ENCODE measurements at regions not wholly inside any gene's neighbourhood (a gene's known extent, or its start where the extent isn't known, plus 50 kb on each side); places are given as distances from the start of the nearest gene placed in this dataset.

DNA sequence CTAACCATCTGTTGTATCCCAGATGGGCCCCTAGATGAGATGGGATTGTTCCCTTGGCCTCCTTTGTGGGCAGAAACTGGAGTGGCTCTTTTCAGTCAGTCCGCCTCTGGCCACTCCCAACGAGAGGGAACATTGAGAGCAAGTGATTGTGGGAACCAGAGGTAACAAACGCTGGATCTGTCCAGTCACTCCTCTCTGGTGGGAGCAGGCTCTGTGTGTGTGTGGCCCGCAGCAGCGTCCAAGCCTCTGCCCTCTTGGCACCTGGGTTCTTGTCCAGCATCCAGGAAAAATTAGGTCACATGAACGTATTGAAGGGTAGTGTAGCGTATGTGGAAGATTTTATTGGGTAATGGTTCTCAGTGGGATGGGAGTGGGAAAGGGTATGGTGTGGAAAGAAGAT lies 101.9 kb upstream of the COX10 start:
- TF ChIP-seq, protein P1, sequence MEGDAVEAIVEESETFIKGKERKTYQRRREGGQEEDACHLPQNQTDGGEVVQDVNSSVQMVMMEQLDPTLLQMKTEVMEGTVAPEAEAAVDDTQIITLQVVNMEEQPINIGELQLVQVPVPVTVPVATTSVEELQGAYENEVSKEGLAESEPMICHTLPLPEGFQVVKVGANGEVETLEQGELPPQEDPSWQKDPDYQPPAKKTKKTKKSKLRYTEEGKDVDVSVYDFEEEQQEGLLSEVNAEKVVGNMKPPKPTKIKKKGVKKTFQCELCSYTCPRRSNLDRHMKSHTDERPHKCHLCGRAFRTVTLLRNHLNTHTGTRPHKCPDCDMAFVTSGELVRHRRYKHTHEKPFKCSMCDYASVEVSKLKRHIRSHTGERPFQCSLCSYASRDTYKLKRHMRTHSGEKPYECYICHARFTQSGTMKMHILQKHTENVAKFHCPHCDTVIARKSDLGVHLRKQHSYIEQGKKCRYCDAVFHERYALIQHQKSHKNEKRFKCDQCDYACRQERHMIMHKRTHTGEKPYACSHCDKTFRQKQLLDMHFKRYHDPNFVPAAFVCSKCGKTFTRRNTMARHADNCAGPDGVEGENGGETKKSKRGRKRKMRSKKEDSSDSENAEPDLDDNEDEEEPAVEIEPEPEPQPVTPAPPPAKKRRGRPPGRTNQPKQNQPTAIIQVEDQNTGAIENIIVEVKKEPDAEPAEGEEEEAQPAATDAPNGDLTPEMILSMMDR (IDR thresholded peaks at IDR 0.05), result no peak
- TF ChIP-seq POLR2AphosphoS5 (IDR thresholded peaks at IDR 0.05), result no peak
